Middle frontal gyrus (tissue), 1 donor: ENCODE measurements at regions not wholly inside any gene's neighbourhood (a gene's known extent, or its start where the extent isn't known, plus 50 kb on each side); places are given as distances from the start of the nearest gene placed in this dataset.
"Not testable (repeated sequence)": the region's sequence is repeated elsewhere in the genome, so short reads cannot be mapped to it uniquely, and the experiment has no call there.

Source experiments
- DNase-seq: peaks from one replicate; pipeline ENCODE4 v3.0.0-alpha.2; 2015; ENCODE audit warnings: low spot score; ENCODE audit errors: extremely low spot score

DNA sequence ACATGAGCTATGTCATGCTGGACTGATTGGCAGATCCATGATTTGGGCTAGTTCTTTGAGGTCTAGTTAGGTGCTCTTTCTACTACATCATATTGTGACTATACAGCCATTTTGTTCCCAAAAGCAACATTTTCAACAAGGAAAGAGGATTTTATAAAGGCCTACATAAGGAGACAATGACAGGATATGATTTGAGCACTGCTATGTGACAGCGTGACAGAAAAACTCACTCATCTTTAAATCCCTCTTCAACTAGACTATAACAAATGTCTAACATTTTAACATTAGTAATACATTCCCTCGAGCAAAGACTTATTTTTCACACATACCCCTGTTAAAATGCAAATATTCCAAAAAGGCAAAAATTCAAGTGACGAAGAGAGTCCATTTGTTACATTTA is 209.6 kb upstream of the CHST9 start:
- DNase-seq: no peak

DNA sequence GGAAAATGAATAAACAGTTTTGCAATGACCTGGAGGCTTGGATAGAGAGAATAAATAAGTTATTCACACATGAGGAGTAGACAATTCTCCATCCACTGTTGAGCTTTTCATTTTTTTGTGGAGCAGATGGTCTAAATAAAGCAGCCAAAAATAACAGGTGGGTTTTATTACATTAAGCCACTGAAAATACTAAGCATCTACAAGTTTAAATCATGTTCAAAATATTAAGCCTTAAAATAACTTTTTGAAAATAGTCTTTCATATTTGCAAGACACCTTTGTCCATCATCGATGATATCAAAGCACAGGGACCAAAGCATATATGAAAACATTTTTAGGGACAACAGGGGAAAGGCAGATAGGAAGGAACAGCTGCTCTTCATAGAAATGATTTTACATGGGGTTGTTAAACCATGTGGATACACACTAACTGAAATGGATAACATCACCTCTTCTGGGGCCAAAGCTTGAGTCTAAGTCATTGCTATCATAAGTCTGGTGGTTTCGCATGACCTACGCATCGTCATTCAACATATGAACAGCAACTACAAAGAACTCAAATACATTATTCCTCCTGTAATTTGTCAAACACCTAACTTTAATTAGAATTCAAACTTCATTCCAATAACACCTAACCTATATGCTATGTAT is 197.6 kb upstream of the CHST9 start:
- DNase-seq: no peak

DNA sequence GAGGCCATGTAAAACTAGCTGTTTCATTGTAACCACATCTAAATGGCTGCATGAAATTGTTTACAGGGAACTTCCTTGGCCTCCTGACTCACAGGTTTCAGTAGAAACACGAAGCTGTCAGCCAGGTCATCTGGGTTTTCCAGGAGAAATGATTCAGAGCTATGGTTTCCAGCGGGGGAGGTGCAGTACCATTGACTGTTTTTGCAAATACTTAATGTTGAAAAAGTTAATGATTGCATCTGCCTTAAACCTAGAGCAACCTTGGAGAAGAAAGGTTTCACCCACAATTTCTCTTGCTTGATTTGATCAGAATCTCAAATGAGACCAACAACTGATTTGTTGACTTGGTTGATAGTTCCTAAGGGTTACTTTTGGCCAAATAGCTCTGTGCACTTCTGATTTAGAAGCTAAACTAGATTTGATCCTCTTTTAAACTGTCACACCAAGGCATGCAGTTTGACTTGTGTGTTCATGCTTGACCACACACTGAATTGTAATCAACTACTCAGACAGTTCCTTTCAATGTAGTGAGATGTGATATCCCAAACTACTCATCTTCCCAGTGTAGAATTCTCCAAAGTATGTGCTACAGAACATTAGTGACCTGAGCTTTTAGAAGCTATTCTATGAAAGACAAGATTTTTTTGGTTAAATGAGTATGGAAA is 193.5 kb upstream of the CHST9 start:
- DNase-seq: no peak

DNA sequence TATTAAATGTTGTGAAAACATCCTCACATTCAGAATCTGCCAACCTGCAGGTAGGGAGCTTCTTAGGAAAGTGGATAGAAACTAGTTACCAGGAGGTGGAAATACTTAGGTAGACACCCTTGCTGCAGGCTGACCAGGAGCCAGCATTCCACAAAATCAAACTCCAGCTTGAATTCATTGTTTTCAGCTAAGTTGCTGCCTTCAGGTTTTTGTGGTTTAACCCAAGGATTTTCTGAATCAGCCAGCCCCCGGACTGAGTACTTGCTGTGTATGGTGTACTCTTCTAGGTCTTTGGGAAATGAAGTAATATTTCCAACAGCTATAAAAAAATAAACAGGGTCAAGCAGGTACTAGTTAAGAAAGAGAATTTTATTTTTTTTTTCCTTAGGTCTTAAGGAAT is 192.1 kb upstream of the CHST9 start:
- no peak for DNase-seq

DNA sequence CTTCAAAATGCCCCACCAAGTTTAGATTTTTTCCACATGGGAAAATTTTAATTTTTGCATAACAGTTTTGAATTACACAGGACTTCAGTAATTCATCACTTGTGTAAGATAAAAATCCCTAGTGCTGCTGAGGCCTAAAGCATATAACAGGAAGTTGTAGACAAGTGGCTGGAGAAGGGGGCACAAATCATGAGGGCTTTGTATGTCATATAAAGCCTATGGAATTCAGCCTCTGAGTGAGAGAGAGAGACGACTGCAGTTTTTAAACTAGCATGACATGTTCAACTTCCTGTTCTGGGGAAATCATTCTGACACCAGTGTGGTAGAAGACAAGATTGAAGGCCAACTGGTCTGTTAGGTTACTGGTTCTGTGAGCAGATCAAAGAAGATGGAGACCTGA is 187.3 kb upstream of the CHST9 start:
- no peak for DNase-seq

DNA sequence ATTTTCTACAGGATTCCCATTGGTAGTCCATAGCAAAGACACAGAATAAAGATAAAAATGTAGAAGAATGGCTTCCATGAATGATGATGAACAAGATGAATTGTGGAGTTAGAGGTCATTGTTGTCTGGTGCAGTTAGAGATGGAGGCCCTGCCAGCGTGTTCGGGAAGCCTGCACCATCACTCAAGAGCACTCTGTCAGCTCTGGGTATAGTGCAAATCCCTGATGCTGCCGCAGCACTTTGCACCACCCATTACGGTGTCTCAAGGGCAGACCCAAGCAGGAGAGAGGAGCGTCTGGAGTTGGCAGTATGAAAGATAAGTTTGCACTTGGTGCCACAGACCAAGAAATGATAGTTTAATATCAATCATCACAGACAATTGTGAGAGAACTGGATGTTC is 181.6 kb upstream of the CHST9 start:
- DNase-seq: no peak

DNA sequence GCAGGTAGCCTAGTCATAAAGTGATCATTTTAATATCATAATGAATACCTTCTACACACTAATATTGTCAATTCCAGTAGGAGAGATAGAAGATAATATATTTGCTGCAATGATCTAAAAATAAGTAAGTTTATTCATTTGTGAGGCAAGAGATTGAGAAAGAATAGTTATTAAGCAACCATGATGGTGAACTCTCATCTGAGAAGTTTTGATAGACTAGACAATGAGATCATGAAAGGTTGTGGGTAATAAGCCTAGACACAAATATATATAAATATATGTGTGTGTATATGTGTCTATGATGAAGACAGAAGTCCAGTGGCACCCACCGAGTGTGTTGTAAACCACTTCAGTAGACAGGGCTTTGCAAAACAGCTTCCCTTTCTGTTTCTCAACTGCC is 181.0 kb upstream of the CHST9 start:
- no peak for DNase-seq

DNA sequence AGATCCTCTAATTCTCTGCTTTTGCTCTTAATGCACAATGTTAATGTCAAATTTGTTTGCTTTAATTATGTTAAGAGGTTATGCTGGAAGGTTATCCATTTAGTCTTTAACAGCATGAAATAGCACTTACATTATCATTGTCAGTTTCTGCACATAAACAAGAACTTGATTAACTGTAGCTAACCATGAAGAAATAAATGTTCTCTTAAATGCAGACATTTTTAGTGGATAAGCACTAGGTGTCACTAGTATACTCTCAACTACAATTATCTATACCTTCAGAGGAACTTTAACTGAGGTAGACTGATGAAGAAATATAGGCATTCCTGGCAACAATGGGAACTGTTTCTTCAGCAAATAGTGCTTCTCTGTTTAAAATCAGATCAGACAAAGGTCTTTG is 178.8 kb upstream of the CHST9 start:
- DNase-seq: no peak

DNA sequence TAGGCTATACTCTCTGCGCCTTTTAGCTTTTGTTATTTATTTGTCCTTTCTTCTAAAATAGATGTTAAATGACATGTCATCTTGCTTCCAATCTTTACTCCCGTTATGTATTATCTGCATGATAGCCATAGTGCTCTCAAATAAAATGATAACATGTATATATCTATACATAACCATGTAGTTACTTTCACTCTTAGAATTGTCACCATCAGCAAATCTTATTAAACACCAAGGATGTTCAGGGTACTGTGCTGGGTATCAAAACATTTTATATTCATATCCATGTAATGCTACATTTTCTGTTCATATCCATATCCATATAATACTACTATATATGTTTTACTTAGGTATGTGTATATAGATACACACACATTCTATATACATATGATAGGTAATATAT is 176.4 kb upstream of the CHST9 start:
- DNase-seq: no peak

DNA sequence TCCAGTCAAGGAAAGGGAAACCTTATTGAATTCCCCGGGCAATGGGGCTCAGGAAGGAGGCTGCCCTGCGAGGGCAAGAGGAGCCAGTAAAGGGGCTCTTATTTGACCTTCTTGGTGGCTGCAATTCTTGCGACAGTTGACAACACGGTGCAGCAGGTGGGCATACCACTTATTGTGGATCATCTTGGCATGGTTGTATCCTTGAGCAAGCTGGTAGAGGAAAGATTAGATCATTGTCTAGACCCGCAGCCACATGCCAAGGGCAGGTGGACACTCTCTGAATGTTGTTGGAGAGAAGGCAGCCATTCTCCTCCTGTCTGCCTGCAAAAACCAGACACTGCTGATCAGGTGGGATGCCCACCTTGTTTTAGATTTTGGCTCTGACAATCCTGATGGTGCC is 170.2 kb upstream of the CHST9 start:
- DNase-seq: no peak

DNA sequence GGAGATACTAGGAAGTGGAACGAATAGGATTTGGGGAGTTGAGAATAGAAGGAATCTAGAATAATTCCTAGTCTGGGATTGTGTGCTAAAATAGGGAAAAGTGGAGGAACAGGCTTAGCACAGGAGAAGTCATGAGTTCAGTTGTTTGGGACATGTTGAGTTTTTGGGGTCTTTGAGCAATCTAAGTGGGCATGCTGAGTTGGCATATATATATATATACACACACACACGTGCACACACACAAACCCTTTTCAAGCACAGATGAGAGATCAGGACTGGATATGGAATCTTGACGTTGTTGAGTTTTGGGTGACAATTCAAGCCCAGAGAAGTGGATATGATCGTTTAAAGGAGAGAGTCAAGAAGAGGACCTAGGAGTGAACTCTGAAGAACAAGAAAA is 168.2 kb upstream of the CHST9 start:
- DNase-seq: no peak

DNA sequence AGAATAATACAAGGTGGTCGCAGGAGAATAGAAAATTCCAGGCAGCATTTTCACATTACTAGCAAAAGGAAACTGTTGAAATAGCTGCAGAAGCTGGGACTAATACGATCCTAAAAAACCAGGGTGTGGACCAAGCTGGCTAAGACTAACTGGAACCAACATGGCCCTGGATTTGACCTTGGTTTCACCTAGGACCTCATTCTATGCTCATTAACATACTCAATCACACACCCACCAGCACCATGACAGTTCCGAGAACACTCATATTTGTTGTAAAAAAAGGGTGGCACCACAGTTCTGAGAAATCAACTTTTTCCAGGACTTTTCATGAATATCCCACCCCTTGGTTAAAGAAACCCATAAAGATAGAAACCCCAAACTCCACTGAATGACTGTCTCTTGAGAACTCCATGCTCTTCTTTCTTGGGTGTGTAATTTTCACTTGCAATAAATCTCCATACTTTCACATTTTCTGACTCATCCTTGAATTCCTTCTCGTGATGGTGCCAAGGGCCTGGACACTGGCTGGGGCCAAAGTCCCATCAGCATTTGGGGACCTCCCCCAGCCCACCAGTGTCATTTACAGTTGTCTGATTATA is 164.3 kb upstream of the CHST9 start:
- no peak for DNase-seq

DNA sequence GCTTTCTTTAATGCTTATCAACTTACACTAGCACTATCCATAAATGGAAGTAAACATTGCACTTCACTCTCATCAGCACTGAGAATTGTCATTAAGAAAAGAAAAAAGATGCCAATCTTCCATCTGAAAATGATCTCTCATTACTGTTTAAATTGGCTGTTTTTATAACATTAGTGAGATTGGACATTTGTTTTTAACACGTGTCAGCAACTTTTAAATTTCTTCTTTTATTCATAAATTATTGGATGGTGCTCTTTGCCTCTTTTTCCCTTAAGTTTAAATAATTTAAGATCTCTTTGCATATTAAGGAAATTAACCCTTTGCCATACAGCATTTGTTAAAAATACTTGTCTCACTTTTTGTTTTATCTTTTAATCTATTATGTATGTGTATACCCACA is 146.5 kb upstream of the CHST9 start:
- no peak for DNase-seq

DNA sequence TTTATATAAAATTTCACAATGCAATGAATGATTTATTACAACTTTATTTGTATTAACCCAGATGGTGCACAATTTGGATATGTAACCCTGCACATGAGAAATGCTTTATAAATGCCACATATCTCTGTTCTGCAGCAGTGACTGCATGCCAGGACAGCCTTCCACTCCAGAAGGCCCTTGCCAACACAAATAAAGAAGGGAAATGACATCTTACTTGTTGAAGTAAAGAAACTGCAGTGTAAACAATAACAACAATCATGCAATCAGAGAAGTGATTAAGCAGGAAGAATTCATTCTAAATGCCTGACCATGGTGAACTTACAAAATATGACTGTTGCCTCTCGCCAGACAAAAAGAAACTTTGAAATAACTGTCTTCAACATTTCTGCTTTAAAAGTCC is 129.9 kb upstream of the CHST9 start:
- DNase-seq: no peak

DNA sequence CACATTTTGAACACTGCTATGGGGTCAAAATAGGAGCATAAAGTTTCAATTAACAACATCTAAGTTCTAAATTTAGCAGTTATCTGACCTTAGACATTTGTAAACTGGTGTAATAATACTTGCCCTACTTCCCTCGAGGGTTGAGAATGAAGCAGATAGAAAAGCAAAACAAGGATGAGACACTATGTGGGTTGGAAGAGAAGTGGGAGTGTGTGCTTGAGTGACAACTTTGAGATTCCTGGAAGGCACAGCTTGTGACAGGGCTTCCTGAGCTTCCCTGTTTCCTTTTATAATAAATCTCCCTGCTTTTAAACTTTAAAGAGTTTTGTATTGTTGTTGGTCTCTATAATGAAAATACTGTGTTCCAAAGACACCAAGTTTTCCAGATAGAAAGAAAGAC is 128.6 kb upstream of the CHST9 start:
- no peak for DNase-seq

DNA sequence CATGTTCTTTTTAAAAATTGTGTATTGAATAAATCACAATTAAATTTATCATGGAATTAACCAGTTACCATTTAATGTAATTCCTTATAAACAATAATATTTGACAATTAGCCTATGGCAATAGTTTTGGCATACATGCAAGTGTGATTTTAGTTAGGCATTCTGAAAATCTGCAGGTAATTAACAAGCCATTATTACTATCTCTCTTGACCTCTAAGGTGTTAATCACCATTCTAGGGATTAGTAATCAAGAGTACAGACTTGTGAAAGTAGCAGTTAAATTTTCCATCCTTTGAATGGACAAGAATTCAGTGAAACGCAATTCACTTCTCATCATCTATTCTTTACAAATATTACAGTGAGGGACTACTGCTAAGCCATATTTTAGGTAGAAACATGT is 127.7 kb upstream of the CHST9 start:
- no peak for DNase-seq

DNA sequence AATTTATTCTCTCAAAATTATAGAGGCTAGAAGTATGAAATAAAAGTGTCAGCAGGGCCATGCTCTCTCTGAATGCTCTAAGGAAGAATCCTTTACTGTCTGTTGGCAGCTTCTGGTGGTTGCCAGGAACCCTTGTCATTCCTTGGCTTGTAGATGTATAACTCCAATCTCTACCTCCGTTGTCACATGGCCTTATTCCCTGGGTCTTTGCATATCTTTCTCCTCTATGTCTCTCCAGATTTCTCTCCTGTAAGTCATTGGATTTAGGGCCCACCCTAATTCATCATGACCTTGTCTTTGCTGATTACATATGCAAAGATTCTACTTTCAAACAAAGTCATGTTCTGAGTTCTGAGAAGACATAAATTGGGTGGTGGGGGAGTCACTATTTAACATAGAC is 127.0 kb upstream of the CHST9 start:
- DNase-seq: no peak

DNA sequence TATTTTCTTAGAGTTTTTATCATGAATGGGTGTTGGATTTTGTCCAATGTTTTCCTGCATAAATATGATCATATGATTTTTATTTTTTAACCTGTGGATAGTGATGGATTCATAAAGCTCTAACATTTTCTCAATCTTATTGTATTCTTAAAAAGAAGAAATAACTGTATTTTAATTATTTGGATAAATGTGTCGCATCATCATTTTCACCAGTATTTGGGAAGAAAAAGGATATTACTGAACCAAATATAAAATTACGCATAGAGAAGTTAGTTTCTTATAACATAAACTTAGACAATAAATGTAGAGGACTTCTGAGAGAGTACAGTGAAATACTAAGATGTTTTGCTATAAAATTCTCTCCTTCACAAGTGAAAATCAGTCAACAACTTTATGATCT is 126.0 kb upstream of the CHST9 start:
- DNase-seq: no peak

DNA sequence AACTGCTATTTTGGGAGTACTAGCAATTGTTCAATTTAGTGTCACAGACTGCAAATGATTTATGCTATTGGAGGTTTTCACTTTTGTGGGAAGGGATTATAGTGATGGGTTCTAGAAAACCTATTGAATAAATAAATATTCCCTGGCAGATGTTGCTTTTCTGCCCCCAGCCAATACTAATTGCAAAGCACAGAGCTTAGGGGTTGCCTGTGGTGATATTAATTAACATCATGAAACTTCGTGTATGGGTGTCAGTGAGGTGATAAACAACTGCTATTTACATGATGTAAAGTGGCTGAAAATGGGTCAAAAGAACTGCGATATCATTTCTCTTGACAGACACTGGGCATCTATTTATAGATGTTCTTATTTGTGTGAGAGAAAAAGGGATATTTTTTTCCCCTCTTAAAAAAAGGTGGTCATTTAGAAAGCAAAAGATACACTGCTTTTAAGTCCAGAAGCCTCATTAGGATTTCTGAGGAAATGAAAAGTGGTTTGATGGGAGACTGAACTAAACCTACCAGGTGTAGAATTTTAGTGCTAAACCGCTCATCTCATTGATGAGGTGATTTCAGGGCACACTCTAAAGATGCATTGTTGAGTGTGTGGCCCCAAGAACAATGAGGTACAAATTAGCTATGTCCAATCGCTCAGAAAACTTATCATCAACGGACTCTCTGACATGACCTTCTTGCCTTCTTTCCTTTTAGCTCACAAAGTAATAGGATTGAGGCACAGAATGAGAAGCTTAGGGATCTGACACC is 116.7 kb upstream of the CHST9 start:
- no peak for DNase-seq

DNA sequence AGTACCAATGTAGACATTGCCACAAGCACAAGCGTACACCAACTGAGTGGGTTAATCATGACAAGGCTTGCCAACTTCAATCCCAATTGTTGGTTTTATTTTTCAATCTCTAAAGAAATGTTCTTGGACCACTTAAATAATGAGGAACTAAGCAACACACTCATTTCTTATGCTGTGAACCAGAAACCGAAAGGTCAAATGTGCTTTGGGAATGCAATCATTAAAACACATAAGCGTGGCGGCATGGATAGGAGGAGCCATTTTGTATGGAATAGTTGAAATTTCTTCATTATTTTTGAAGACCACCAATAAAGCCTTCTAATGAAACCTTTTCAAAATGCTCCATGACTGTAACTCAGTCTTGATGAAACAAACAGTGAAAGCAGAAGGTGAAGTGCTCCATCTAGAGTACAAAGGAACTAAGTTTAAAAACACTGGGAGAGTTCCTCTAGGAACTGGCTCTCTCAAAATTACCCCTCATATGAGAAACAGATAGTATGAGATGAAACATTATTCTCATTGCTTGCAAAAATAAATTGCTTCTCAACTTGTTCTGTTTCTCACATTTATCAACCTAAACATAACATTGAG is 113.2 kb upstream of the CHST9 start:
- DNase-seq: no peak

DNA sequence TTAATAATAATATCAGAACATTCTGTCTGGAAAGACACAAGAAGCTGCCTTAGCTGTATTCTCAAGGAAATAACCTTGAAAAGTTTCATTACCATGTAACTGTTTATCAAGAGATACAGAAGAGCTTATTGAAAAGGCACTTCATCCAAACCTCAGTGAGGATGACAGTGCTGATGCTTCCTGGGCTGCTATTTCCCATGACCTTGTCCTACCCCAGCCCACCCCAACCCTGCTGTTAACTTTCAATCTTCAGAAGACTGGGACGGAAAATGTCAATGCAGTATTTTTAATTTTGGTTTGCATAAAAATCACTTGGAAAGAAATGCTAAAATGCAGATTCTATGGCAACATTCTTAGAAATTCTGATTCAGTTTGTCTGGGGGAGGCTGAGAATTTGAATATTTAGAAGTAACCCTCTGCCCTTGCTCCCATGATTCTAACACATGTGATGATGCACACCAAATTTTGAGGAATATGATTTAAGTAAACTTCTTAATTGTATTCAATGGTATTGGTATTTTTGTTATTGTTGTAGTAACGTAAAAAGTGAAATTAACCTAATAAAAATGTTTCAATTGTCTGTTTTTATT is 101.0 kb upstream of the CHST9 start:
- not testable (repeated sequence) for DNase-seq

DNA sequence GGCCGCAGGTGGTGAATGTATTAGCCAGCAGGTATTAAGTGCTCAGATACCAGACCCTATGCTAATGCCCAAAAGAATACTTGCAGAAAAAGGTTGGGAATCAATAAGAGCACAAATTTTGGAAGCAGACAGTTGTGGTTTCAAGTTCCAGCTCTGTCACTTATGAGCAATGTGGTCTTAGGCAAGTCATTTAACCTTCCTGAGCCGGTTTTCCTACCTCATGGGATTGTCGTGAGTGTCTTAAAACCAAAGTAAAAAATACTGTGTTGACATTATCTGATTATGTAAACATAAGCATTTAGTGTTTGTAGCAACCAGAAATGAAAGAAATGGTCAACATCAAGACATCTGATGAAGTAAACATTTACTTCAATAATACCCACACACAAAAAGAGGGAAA is 93.0 kb upstream of the CHST9 start:
- no peak for DNase-seq
